Right kidney (tissue), 1 donor: ENCODE measurements at regions not wholly inside any gene's neighbourhood (a gene's known extent, or its start where the extent isn't known, plus 50 kb on each side); places are given as distances from the start of the nearest gene placed in this dataset.
"Not testable (repeated sequence)": the region's sequence is repeated elsewhere in the genome, so short reads cannot be mapped to it uniquely, and the experiment has no call there.

Experiments used
- DNase-seq: peaks from one replicate; pipeline ENCODE4 v3.0.0-alpha.2; 2016

- DNase-seq = no peak
Observed at GRCh38 chr9:31275419-31275818, 1109.0 kb upstream of the ACO1 start.

- DNase-seq = no peak
Observed at GRCh38 chr9:31290731-31291130, 1093.7 kb upstream of the ACO1 start.

DNA sequence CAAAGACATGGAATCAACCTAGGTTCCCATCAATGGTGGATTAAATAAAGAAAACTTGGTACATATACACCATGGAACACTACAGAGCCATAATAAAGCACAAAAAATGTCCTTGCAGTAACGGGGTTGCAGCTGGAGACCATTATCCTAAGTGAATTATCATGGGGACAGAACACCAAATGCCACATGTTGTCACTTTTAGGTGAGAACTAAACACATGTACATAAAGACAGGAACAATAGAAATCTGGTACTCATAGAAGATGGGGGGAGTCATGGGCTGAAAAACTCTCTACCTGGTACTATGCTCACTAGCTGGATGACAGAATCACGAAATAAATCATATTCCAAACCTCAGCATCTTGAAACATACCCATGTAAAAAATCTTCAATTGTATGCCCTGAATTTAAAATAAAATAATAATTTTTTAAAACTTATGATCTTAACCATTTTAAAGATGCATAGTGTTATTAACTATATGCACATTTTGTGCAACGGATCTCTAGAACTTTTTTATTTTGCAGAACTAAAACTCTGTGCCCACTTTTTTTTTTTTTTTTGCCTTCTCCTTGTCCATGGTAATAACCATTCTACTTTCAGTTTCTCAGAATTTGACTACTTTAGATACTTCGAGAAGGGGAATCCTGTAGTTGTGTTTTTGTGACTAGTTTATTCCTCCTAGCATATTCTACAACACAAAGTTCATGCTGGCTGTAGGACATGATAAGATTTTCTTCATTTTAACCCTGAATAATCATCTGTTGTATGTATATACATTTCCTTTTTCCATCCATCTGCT is 1081.6 kb upstream of the ACO1 start:
- DNase-seq = no peak

DNA sequence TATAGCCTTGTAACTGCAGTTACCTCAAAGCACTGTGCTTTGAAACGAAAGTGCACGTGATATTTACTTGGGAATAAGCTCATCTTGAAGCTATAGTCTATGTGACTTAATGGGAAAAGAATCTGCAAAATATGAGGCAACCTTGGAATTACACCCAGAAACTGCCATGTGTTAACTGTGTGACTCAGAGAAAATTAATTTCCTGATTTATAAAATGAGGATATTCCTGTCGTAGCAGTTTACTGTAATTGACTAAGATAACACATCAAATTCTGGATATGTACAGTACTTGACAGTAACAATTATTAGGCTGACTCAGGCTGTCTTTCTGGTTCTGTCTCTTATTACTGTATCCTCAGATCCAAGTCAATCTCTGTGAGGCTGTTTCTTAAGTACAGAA is 1079.9 kb upstream of the ACO1 start:
- no peak for DNase-seq

GRCh38 chr9:31314241-31314640 is 1070.2 kb upstream of the ACO1 start:
- no peak for DNase-seq

DNA sequence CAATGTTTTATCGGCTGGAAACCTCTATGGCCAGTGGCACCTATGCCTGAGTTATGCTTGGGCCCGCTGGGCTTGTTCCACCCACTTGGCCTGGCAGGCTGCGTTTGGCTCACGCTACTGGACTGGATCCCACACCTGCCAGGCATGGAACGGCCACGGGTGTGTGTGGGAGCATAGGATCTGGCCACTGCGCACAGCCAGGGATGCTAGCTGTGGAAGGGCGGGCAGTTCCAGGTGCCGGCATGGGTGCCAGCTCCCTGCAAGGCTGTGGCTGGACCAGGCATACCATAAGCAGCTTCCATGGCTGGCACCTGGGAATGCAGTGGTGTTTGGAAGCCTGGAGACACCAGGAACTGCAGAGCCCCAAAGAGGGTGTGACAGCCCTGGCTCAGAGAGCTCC is 1063.9 kb upstream of the ACO1 start:
- no peak for DNase-seq

- DNase-seq = no peak
Observed at GRCh38 chr9:31321256-31321655, 1063.2 kb upstream of the ACO1 start.

DNA sequence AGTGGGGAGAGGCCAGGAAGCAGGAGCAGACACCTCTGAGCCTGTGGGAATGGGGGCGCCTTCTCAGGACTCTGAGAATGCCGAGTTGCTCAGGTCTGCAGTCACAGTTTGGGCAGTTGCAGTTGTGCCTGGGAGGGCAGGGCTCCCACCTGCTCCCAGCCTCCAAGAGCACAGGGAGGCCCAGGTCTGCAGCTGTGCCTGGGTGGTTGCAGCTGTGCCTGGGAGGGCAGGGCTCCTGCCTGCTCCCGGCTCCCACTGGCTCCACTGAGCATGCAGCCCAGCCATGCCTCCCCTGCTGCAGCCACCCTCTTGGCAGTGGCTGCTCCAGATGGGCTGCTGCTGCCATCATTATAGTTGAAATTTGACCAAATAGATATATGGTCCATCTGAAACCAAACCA is 1062.8 kb upstream of the ACO1 start:
- no peak for DNase-seq

- no peak for DNase-seq
Observed at GRCh38 chr9:31323726-31324444, 1060.6 kb upstream of the ACO1 start.

DNA sequence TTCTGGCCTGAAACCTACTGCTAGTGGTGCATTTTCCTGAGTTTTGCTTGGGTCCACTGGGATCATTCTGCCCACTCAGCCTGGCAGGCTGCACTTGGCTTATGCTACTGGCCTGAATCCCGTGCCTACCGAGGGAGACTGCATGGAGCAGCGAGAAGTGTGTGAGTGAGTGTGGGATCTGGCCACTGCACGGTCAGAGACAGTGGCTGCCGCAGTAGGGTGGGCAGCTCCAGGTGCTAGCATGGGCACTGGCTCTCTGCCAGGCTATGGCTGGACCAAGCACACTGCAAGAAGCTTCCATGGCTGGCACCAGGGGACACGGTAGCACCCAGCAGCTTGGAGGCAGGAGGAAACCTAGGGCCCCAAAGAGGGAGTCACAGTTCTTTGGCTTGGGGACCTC is 1058.7 kb upstream of the ACO1 start:
- DNase-seq = no peak

DNA sequence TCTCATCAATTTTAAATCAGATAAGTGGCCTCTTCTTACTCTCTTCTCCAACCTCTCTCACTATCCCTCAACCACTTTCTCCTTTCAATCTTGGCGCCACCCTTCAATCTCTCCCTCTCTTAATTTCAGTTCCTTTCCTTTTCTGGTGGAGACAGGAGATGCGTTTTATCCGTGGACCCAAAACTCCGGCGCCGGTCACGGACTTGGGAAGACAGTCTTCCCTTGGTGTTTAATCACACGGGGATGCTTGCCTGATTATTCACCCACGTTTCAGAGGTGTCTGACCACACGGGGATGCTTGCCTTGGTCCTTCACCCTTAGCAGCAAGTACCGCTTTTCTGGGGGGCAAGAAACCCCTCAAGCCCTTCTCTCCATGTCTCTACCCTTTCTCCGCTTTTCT is 1057.6 kb upstream of the ACO1 start:
- DNase-seq = not testable (repeated sequence)

GRCh38 chr9:31334837-31335528 is 1049.5 kb upstream of the ACO1 start:
- DNase-seq = no peak

DNA sequence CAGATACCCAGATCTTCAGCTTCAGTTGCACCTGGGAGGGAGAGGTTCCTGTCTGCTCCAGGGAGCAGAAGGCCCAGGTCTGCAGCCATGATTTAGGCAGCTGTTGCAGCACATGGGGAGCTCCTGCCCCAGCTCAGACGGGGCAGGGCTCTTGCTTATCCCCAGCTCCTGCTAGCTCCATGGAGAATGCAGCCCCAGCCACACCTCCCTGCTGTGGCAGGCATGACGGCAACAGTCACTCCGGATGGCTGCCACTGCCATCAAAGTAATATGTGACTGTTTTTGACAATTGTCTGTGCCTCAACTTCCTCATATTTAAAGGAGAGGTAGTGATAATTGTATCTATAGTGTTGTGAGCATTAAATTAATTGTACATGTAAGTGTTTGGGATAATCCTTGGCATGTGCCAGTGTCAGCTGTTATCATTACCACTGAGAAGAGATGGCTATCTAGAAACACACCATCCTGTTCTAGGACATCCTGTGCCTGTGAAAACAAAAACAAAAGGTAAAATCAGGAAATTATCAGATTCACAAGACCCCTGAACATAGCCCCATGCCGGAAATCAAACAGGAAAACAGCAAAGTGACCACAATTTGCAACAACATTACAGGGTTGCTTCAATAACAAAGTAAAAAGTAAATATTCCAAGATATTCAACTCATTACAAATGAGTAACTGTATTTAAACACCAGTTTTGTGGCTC is 1048.8 kb upstream of the ACO1 start:
- no peak for DNase-seq

GRCh38 chr9:31336386-31336785 is 1048.1 kb upstream of the ACO1 start:
- no peak for DNase-seq

DNA sequence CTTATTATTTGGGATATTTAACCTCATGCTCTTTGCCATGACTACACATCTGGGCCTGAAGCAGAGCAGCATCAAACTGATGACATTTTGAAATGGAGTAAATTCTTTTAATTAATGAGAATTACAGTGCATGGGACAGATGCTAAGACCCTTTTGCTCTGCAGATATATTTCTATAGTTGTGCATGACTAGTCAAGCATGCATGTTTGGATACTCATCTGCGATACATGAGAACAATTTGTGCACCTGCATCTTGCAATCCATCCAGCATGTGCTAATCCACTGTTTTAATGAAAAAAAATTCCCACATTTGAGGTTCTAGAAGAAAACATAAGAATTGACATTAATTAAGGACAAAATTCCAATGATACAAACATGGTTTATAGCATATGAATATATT is 1047.6 kb upstream of the ACO1 start:
- DNase-seq = no peak

DNA sequence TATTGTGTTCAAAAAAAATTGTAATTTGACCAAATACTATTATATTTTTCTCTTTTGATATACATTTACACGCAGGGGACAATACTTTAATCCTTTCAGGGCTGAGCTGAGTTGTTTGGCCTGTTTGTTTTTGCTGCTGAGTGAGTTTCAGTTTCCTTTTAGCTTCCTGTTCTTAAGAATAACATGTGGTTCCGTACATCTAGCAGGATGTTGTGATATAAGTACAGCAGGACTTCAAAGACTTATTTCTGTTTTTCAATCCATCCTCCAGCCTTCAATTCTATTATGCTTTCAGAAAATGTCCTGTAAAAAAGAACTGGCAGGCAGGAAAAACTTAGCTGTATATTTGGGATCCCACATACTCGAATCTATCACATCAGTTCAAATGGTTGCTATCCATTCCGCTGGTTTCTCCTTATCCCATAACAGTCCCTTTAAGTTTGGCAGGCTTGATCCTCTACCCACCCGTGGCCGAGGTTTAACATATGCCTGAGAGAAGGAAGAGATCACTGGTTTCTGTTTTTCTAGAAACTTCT is 1037.3 kb upstream of the ACO1 start:
- peak; percentile 10 for DNase-seq

DNA sequence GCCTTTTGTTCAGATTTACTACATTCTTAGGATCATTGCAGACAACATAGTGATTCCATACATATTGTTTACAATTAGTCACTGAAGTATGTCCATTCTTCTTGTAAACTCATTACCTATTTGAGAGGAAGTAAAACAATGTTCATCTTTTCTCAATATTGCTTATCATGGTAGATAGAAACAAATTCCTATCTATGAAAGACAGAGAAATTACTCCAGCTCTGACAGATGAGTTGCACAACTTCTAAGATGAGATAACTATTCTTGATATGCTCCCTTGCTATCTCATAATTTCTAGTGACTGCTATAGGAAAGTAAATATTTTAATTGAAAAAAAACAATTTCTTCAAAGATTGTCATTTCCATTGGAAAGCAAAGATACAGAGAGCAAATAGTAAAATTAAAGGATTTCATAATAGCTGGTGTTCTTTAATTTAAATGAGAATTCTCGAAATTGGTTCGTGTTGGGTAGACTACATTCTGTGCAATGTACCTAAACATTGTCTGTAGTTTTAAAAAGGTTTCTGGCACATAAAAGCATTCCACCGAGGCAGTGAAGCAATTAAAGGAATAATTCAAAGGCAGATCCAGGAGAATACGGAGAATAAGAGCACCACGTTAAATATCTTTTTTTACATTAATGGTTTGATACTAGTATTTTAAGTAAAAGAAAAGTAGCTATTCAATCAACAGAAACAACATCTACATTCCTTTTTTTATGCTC is 1029.1 kb upstream of the ACO1 start:
- DNase-seq = no peak

DNA sequence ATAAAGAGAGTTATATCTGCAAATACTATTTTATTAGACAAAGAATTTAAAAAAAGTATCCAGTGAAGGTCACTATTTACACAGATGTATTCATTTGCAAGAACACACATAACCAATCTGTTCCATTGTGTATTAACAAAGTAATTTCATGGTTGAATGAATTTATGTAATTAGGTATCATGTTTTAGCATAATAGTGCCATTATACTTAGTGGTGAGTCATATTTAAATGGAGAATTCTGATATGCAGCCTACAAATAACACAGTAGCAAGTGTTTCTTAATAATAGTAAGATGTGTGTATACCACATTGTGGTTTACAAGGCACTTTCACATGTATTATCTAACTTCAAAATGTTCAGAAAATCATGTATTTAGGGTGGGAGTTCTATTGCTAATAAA is 1028.5 kb upstream of the ACO1 start:
- DNase-seq = no peak

- DNase-seq = no peak
Observed at GRCh38 chr9:31359071-31359470, 1025.4 kb upstream of the ACO1 start.

- no peak for DNase-seq
Observed at GRCh38 chr9:31364171-31364570, 1020.3 kb upstream of the ACO1 start.

GRCh38 chr9:31372799-31373587 is 1011.5 kb upstream of the ACO1 start:
- DNase-seq = no peak
